ENCODE measurements at regions not wholly inside any gene's neighbourhood (a gene's known extent, or its start where the extent isn't known, plus 50 kb on each side); places are given as distances from the start of the nearest gene placed in this dataset.
"Not testable (repeated sequence)": the region's sequence is repeated elsewhere in the genome, so short reads cannot be mapped to it uniquely, and the experiment has no call there.

DNA sequence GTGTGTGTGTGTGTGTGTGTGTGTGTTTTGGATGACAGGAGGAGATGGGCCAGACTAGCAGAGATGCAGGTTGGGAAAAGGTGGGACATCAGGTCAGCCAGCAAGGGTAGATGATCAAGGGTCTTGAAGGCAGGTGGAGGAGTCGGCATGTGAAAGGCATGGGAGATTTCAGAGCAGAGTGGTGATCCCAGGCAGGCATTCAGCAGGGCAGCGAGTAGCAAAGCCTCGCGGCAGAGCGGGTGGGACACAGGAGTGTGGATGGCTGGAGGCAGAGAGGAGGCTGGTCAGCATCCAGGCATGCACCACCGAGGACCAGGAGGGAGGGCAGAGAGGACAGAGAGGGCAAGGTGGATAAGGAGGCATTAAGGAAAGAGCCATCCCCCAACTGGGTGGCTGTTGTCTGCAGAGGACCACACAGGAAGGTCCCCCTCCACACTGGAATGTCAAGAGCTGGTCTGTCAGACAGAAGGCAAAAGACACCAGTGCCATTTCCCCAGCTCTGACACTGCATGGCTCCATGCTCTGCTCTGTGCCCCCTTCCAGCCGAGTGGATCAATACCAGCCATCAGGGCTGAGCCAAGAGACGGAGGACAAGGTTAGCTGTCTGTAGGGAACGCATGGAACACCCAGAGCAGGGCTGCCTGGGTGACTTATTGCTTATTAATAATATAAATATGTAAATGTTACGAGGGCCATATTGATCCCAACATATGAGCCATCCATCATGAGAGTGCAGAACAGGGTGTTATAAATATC lies 74.8 kb upstream of the RPL38 start:
- DNase-seq, result no peak

DNA sequence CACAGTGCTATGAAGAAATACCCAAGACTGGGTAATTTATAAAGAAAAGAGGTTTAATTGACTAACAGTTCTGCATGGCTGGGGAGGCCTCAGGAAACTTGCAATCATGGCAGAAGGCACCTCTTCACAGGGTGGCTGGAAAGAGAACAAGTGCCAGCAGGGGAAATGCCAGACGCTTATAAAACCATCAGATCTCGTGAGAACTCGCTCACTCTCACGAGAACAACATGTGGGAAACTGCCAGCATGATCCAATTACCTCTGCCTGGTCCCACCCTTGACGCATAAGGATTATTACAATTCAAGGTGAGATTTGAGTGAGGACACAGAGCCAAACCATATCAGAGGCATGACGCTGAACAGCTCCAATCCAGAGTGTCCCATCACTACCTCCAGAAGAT lies 73.7 kb upstream of the RPL38 start:
- not testable (repeated sequence) for DNase-seq

DNA sequence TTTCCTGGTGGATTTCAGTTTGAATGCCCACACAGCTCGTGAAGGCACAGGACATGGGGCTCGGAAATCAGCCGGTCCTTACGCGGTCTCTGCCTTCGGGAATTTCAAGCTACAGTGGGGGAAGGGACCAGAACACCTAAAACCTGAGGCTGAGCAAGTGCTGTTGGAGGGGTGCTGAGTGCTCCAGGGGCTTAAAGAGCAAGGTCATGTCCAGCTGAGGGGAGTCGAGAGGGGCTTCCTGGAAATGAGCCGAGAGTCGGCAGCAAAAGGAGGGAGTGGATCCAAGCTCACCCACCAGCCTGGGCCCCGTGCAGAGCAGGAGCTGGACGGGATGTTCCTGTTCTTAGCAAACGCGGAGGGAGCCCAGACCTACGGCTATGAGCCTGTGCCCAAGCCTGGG lies 73.2 kb upstream of the RPL38 start:
- no peak for DNase-seq

DNA sequence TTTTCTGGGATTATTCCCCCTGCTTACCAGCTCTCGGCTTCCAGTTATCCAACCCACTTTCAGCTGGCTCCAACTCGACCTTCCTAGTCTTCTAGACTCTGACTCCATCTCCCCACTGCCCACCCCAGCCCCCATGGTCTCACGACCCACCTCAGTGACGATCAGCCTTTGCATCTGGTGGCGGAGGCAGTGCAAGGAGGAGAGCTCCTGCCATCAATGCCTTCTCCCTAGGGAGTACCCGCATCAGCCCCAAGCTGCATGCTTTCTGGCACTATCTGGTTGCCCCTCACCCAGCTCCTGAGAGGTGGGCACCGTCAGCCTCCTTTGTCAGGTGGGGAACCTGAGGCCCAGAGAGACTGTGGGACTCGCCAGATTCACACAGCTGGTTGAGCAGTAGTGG lies 72.6 kb upstream of the RPL38 start:
- no peak for DNase-seq

DNA sequence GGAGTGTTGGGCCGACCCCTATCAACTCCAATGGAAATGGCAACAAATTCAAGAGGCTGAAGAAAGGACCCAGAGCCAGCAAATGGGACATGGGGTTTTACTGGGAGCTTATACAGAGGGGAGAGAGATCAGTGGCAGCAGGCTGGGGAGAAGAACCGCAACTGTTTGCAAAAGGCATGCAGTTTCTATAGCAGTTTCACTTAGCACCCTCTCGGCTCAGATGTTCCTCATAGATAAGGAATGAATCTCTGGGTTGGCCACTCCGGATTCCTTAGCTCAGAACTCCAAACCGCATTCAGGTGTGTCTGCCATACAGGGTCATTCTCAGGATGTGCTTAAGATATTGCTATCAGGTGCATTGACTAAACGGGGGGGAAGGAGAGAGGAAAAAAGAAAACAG lies 71.1 kb upstream of the RPL38 start:
- no peak for DNase-seq

DNA sequence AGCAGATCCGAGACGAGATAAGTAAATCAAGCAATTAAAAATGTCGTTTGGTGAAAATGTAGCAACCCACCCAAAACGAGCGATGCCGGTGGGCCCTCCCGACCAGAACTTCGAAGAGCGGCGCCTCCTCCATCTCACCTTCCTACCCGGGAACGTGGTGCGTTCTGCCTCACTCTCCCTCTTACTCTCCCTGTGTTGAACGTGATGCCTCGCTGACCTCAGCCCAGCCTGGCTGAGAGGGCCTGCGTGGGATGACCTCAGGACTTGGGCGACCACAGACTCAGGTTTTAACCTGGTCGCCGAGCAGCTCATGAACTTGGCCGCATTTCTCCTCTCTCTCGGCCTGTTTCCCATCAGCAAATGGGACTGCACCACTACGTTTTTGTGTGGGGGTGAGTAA lies 69.7 kb upstream of the RPL38 start:
- DNase-seq, result no peak

DNA sequence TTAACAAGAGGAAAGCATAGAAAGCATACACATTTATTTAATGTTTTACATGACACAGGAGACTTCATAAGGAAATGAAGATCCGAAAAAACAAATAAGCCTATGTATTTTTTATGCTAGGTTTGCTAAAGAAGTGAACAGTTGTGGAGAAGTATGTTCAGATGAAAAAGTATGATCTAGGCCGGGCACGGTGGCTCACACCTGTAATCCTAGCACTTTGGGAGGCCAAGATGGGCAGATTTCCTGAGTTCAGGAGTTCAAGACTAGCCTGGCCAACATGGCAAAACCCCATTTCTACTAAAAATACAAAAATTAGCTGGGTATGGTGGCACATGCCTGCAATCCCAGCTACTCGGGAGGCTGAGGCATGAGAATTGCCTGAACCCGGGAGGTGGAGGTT lies 69.2 kb upstream of the RPL38 start:
- not testable (repeated sequence) for DNase-seq

DNA sequence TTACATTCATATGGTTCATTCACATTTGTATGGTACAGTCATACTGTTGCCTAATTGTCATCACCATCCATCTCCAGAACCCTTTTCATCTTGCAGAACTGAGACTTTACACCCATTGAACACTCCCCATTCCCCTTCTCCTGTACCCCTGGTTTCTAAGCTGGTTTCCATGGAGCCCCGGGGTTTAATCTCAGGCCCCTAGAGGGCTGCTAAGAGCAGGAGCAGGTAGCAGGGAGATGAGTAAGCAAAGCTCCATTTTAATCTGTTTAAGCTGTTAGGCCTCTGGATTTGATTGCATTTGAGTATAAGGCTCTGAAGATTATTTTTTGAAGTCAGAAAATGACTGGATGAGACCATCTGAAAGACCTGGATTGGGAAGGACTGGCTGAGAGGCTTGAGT lies 68.5 kb upstream of the RPL38 start:
- DNase-seq, result no peak

DNA sequence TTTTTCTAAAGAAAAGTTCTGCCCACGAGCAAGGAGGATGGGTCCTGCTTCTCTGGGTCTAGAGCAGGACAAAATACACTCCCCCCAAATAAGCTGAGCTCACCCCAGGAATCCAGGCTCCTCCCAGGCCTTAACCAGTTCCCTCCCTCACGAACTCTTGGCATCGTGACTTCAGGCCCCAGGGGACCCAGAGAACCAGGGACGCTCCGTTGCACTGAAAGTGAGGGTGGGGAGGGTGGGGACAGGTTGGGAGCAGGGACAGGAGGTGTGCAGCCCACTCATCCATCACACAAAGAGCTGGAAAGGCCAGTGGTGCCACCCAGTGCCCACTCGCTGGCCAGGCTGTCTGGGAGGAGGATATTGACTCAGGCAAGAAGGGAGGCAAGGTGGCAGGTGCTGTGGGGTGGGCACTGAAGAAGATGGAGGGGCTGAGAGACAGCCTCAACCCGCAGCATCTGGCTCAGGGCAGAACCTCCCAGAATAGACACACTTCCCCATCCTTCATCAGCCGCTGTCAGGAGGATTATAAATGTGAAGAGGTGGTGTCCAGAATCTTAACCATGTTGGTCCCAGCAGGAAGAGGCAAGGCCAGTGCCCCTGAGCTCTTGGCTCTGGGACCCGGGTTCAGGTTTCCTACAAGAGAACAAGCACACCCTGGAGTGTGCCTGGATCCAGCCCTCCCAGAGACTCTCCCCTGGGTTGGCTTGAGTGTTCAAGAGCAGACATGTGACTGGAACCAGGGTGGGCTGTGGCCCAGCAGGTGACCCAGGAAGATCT lies 67.9 kb upstream of the RPL38 start:
- no peak for DNase-seq

DNA sequence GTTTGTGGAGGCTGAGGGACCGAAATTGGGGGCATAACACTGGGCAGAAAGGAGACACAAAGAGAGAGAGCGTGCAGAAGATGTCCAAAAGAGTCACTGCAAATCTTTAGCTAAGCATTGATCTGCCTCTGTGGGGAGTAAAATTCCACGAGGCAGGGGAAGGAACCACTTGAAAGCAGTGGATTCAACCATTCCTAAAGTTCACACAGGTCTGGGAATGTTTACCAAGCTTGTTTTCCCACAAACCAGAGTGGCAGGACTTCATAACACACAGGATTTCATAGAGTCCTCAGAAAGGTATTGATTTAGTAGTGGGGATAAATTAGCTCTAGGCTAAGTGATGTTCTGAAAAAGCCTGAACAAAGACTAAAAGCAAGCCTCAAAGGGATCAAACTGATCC lies 66.1 kb upstream of the RPL38 start:
- no peak for DNase-seq

DNA sequence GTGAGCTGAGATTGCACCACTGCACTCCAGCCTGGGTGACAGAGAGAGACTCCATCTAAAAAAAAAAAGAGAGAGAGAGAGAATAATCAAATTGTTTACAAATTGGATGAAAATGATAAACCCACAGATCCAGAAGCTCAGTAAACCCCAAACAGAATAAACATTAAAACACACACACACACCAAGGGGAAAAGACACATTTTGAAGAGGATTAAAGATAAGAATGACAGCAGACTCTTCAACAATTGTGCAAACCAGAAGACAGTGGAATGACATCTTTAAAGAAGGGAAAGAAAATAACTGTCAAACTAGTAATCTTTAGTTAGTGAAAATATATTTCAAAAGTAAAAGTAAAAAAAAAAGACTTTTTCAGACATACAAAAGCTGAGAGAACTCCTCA lies 64.4 kb upstream of the RPL38 start:
- DNase-seq, result no peak

DNA sequence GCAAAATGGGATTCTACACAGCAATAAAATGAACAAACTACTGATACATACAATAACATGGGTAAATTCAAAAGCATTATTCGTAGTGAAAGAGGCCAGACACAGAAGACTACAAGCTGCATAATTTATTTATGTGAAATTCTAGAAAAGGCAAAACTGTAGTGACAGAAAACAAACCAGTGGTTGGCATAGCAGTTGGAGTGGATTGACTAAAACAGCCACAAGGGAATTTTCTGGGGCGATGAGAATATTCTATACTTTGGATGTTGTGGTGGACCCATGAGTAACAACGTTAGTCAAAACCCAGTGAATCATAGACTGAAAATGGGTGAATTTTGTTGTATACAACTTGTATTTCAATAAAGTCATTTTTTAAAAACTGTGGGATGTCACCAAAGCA lies 63.2 kb upstream of the RPL38 start:
- no peak for DNase-seq

DNA sequence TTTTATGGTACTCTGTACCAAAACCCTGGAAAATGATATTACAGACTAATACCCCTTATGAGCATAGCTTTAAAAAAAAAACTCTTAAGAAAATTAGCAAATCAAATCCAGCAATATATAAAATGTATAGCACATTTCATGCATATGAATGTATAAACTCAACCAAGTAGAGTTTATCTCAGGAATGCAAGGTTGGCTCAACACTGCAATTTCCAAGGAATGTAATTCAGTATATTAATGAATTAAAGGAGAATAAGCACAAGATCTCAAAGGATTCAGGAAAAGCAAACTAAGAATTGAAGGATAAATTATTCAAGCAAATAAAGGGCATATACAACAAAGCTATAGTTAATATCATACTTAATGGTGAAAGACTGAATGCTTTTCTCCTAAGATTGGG lies 61.9 kb upstream of the RPL38 start:
- no peak for DNase-seq

DNA sequence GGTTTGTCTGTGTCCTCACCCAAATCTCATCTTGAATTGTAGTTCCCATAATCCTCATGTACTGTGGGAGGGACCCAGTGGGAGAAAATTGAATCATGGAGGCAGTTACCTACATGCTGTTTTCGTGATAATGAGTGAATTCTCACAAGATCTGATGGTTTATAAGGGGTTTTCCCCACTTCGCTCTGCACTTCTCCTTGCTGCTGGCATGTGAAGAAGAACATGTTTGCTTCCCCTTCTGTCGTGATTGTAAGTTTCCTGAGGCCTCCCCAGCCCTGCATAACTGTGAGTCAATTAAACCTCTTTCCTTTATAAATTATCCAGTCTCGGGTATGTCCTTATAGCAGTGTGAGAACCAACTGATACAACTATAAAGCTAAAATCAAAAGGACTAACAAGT lies 60.2 kb upstream of the RPL38 start:
- DNase-seq, result not testable (repeated sequence)

DNA sequence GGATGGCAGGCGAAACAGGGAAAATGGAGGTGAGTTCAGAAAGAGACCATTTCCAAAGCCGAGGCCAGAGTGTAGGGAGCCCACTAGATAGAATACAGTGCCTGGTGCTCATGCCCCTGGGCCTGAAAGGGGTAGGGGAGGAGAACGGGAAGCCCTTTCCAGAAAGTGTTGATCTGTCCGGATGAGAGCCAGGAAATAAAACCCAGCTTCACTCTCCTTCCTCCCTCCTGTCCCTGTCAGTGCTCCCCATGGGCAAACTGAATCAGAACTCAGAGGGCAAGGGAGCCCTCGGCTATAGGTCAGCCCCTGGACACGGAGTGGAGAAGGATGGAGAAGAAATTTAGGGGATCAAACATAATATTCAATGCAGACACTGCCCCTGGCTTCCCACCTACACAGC lies 57.7 kb upstream of the RPL38 start:
- DNase-seq, result no peak

DNA sequence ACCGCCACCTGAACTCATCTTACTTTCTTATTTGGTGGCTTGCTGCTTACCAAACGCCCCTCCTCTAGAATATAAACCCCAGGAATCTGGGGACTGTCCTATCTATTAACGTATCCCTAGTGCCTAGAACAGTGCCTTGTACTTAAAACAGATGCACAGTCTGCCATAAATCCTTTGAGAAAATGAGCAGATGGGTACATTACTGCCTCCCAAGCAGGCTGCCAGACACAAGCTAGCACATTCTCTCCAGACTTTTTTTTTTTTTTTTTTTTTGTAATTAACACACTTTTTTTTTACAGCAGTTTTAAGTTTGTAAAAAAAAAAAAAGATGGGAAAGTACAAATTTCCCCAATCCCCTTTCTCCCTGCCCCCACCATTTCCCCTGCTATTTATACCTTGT lies 57.3 kb upstream of the RPL38 start:
- DNase-seq, result no peak

DNA sequence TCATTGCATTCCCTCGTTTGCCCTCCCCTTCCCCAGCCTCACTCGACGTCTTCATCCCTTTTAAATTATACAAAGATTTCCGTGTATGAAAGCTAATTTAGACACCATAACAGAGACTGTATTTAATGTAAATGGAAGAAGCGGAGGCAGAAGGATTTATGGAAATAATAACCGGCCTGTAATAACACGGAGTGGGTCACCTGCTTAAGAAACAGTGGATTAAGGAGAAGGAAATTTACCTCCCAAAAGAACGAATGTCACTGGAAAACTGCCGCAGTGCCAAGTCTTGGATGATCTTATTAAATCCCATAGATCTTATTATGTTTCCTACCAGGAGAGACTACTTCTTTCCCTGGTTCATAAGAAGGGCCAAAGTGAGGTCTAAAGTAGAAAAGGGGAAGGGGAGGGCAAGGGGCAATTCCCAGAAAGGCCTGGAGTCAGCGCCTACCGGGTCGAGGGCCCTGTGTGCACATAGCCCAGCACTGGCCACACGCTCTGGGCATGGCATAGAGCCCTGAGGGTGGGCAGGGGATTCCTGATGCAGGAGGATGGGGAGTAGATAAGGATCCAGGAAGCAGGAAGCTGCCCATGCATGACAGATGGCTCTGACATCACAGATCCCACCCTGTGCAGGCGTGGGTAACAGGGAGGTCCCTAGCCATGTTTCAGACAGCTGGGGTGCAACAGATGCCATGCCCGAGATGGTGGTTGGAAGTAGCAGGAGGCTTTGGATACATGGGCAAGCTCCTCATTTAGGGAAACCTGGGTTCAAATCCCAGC lies 56.2 kb upstream of the RPL38 start:
- DNase-seq, result no peak

DNA sequence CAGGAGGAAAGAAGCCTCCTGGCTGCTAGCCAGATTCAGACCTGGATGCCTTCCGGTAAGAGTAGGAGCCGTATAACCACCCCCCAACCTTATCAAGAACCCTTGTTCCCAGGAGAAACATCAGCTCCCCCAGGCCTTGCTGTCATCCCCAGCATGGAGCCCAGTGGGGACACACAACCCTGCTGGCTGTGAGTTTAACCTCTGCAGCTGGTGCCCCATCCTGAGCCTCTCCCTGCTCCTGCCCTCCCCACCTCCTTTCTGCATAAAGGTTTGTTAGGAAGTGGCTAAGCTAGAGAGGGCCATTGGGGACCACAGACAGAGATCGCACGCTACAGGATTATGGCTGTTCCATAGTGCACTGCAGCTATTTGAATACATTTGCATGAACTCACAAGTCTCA lies 55.5 kb upstream of the RPL38 start:
- DNase-seq, result no peak

DNA sequence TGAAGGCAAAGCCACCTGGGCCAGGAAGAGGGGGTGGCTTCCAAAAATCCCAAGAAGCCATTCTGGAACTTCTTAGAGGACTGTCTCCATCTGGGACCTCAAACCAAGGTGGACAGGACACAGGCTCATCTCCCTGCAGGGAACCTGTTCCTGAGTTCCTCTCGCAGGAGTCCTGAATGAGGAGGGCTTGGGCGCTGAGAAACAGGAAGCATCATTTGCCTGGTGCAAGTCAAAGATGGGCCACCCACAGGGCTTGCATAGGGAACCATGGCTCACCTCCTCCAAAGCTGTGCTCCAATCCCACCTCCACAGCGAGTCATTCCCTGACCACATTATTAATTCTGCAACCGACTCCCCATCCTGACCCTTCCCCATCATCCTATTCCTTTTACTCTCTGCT lies 55.0 kb upstream of the RPL38 start:
- no peak for DNase-seq

DNA sequence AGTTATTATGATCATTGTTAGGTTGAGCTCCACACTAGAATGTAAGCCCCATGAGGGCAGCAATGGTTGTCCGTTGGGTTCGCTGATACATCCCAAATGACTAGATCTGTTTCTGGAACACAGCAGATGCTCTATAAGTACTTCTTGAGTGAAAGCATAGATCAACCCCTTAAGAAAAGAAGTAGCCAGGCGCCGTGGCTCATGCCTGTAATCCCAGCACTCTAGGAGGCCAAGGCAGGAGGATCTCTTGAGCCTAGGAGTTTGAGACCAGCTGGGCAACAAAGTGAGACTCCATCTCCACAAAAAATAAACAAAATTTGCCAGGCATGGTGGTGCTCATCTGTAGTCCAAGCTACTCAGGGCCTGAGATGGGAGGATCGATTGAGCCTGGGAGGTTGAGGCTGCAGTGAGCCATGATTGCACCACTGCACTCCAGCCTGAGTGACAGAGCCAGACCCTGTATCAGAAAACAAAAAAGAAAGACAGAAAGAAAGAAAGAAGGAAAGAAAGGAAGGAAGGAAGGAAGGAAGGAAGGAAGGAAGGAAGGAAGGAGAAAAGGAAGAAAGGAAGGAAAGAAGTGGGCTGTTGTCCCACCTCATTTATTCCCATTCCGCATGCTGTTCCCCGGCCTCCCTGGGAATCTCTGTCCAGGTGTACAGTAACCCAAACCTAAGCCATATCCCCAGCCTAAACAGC lies 54.4 kb upstream of the RPL38 start:
- no peak for DNase-seq

DNA sequence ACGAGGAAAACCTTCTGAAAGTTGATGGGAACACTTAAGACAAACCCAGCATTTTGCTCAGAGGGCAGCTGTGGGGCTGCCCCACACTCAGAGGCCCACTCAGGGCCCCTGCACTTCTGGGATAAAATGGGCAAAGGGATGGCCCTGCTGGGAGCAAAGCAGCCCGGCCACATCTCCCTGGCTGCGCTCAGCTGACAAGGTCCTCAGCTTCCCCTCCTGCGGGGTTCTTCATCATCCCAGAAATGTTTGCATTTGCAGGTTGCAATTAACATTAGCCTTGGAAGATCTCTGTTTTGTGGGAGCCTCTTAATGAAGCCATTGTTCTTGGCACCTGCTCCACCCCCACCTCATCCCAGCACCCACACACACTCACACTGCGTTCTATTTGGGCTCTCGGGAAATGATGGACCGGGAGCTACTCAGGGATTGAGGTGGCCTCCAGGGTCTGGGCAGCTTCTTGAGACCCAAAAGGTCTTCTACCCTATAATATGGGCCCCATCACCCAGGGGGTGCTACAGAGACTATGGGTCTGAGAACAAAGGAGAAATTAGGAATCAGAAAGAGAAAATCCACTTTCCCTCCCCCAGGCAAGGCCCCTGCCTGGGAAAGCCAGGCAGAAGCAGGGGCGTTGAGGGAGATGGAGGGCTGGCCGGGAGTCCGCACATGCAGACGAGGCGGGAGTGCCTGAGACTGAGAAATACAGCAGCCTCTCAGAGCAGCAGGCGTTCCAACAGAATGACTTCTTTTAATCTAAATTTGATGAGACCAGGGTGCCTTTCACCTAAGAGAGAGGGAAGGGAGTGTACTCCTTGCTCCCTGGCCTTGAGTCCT lies 53.7 kb upstream of the RPL38 start:
- DNase-seq, result no peak

DNA sequence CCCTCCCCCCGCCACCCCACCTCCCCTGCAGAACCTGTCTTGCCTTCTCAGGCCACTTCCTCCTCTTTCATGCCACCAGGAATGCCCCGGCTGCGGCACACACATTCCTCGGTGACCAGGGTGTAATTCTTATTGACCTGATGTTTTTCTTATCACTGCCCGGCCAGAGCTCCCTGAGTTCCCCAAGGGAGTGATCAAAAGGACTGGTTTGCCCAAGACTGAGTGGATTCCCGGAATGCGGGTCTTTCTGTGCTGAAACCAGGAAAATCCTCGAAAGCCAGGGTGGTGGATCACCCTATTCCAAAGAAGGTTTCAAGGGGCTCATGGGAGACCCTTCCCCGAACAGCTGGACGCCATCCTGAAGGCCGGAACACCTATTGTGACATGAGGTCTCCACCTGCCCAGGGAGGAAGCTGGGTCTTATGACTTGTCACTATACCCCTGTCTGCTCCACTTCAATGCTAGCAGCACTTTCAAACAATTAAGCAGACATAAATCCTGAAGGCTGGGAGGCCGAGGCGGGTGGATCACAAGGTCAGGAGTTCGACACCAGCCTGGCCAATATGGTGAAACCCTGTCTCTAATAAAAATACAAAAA lies 53.0 kb upstream of the RPL38 start:
- DNase-seq, result no peak
